HUDEP-2 (cell line): ENCODE measurements at regions not wholly inside any gene's neighbourhood (a gene's known extent, or its start where the extent isn't known, plus 50 kb on each side); places are given as distances from the start of the nearest gene placed in this dataset.
"Not testable (repeated sequence)": the region's sequence is repeated elsewhere in the genome, so short reads cannot be mapped to it uniquely, and the experiment has no call there.

Source experiments
- DNase-seq, 76 experiments: peaks; one replicate each; lab custom pipeline; 2025; ENCODE audit not compliant: unreplicated experiment in 76 of 76; lab: John Stamatoyannopoulos, UW

GRCh38 chr4:125787707-125788106 lies 473.0 kb downstream of the FAT4 start:
- no peak for DNase-seq

DNA sequence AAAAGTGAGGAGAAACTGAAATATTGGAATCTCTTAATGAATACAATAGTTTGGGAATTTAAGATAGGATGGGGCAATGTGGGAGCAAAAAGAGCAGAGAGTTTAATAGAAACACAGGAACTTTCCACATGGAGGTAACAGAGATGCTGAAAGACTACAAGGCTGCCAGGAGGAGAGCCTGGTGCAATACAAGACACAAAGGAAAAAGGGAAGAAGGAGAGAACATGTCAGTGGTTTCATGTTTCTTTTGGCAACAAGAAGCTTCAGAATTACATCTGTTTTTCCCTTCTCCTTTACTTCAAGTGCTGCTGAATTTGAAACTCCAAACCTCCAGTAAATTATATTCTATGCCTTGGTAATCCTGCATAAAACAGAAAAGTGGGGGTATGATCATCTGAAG lies 474.3 kb downstream of the FAT4 start:
- no peak for DNase-seq

DNA sequence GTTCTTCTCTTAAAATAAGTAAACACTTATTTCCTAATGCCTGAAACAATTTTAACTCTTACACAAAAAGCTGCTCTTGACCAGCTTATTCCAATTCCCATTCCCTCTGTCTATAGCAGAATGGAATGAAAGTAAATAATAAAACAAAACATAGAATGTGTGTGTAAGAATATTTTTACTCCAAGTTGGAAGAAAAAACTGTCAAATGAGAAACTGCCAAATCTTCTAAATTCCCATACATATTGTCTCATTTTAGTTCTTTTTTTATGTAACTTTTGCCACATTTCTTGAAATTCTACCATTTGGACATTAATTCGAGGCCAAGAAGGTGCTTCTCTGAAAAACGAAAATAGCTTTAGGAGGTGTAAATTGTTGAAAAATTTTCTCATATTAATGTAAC lies 477.1 kb downstream of the FAT4 start:
- no peak for DNase-seq

- DNase-seq, result no peak
Measured at GRCh38 chr4:125794989-125795388, 480.2 kb downstream of the FAT4 start.

DNA sequence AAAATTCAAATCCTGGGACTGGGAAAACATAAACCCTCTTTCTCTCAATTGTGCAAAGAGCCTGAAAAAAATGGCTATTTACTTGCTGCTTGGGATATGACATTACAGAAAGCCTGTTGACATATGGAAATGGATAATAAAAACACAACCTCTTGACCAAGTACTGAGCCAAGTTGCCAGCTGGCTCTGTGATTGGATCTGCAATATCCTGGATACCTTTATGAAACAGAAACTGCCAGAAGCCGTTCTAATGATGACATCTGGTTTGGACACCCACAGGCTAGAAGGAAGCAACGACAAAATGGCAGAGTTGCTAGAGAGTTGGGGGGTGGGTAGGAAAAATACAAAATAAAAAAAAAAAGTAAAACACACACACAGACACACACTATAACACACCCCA lies 481.4 kb downstream of the FAT4 start:
- DNase-seq, result no peak

DNA sequence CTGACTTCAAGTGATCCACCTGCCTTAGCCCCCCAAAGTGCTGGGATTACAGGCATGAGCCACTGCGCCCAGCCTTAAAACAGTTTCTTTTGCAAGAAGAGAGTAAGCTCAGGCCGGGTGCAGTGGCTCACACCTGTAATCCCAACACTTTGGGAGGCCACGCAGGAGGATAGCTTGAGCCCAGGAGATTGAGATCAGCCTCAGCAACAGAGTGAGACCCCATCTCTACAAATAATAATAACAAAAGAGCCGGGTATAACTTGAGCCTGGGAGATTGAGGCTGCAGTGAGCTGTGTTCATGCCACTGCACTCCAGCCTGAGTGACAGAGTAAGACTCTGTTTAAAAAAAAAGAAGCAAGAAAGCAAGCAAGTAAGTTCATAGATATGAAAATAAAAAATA lies 482.9 kb downstream of the FAT4 start:
- DNase-seq, result not testable (repeated sequence)

- no peak for DNase-seq
Measured at GRCh38 chr4:125801373-125801772, 486.6 kb downstream of the FAT4 start.

DNA sequence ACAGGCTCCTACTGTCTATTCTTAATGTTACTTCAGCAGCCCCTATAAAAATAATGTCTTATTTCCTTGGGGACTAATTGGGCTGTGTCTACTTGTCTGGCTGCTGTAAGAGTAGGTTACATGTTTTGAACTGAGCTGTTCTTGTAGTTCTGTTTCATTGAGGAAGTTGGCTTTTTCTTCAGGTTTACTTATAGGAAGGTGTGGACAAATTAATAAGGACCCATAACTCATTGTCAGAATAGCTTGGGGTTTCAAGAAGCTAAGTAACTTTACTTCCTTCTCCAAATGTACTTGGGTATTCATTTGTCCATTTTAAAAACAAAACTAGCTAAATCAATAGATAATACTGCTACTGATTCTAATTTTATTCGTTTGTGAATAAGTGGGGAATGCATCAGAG lies 487.2 kb downstream of the FAT4 start:
- DNase-seq, result no peak

GRCh38 chr4:125808022-125808421 lies 493.3 kb downstream of the FAT4 start:
- DNase-seq, result no peak

GRCh38 chr4:125808570-125808969 lies 493.8 kb downstream of the FAT4 start:
- DNase-seq, result no peak

GRCh38 chr4:125811892-125812291 lies 497.1 kb downstream of the FAT4 start:
- no peak for DNase-seq

DNA sequence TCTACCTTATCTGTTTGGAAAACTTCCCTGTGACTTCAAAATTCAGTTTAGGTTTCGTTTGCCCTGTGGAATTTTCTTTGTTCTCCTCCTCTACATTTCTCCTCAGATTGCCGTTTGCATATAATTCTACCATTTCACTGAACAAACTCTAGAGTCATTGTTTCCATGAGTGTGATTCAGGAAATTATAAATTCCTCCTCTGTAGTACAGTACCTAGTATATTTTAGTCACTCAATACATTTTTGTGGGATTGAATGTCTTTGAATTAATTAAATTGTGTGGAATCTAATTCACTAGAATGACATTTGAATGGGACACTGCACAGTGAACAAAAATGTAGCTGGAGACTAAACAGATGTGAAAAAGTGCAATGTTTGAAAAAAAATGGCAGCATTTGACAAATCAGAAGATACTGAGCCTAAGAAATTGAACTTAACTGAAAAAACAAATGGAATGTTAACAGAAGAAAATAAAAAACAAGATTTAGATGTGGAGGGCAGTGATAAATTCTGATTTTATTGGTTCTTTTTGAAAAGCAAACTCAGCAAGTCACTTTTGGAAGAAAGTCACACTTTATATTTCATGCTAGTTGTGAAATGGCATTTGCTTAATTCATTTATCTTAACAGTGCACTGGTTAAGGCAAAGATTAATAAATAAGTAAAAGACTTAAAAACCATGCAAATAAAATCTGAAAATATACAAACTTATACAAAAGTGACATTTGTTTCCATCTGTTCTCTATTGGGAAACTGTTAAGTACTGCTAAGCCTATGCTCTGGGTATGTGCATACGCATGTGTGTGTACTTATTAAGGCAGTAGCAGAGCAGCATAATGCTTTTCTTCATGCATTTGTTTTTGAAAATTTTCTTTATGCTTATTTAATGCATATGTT lies 512.3 kb downstream of the FAT4 start:
- DNase-seq, result no peak

DNA sequence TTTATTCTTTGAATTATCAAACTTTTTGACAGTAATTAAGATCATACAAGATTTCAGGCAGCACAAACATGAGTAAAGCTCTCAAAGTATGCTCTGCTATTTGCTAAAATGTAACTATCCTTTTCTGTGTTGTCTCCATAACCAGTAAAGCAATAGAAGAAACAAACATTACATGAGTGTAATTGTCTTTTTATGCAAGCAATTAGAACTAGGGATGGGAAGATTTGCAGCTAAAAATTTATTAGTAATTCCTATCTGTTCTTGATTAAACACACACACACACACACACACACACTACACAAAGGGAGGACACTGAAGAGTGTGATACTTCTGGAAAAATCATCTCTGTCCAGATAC lies 512.9 kb downstream of the FAT4 start:
- no peak for DNase-seq

DNA sequence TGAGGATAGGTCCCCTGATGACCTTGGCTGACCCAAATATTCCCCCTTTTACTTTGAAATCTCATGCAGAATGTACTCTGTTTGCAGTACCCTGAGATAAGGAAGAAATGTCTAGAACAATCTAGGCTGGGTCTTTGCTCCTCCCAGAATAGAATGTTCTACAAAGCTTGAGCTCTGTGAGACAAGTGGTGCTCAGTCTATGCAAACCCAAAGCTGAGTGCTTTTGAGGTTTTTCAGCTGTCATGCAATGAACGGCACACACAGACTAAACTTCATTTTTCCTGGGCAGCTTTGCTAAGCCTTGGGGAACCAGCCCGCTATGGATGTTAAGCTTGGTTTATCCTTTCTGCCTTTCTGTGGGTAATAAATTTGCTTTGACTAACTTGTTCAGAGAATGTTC lies 513.6 kb downstream of the FAT4 start:
- DNase-seq, result no peak

- no peak for DNase-seq
Measured at GRCh38 chr4:125832161-125832560, 517.4 kb downstream of the FAT4 start.

DNA sequence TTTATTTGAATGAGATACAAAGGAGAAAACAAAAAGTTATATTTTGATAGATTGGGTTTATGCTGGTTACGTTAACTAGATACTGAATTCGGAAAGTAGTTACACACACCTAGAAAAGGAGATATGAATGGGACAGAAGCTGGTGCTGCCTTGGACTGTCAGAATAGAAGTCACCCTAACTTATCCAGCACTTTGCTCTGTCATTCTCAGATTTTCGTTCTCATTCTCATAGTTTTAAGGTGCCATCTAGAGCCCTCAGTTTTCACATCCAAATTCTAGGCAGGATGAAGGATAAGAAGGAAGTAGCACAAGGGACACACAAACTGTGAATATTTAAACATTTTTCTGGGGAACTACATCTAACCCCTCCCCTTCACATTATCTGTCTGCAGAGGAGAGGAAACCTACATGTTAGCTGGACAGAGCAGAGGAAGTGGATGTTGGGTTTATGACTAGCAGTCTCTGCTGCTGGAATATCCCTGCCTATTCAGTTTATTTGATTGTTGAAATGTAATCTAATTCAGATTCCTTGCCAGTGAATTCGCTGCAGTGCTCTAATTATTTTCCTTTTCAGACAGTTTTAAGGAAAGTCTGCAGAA lies 521.9 kb downstream of the FAT4 start:
- DNase-seq, result no peak

GRCh38 chr4:125837493-125838201 lies 522.9 kb downstream of the FAT4 start:
- DNase-seq, result no peak

GRCh38 chr4:125838202-125838601 lies 523.4 kb downstream of the FAT4 start:
- no peak for DNase-seq

GRCh38 chr4:125838924-125839323 lies 524.2 kb downstream of the FAT4 start:
- DNase-seq, result no peak

DNA sequence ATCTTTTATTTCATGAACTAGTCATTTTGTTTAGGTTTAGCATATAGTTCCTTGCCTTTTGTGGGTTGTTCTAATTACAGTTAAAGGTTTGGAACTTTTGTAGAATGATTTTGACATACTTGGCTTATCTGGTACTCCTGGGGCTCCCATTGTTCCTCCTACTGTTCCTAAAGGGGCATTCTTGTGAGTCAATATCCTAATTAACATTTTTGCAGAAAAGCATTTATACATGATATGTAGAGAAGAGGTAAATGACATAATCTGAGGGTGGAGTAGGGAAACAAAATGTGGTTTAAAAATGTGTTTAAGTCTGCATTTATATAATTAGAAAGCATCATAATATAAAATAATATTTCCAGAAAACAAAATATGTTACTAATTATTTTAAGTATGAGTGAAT lies 529.2 kb downstream of the FAT4 start:
- DNase-seq, result no peak

GRCh38 chr4:125847518-125847917 lies 532.8 kb downstream of the FAT4 start:
- no peak for DNase-seq

DNA sequence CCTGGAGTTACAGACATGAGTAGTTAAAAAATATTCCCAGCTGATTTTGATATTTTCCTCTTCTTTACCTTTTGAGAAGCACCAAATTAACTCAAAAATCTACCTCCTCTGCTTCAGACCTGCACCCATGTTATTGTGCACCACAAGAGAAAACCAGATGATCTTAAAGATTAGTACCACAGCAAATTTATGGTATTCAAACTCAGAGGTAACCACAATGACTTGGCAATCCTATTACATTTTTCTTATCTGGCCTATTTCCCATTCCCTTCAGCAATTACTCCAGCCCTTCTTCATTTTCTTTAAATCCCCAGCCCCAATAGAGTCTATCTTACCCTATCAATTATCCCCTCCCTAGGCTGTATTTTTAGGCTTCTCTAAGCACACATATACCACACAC lies 535.1 kb downstream of the FAT4 start:
- no peak for DNase-seq
